Upper lobe of right lung (tissue), 1 donor: ENCODE measurements at regions not wholly inside any gene's neighbourhood (a gene's known extent, or its start where the extent isn't known, plus 50 kb on each side); places are given as distances from the start of the nearest gene placed in this dataset.

Experiments used
- ATAC-seq: fragments of 200-7000 bp; cut with Tn5 transposase; one replicate; pipeline ENCODE4 v1.9.1; 2020; ENCODE audit warnings: mild to moderate bottlenecking, moderate library complexity
- DNase-seq: peaks from one replicate; pipeline ENCODE4 v3.0.0-alpha.2; 2020
- H3K27ac ChIP-seq: fragments of 200-600 bp; one replicate; pipeline ENCODE4 v1.8.0; 2022
- H3K27me3 ChIP-seq: fragments of 200-600 bp; one replicate; pipeline ENCODE4 v1.8.0; 2022; ENCODE audit warnings: mild to moderate bottlenecking
- H3K36me3 ChIP-seq: fragments of 200-600 bp; one replicate; pipeline ENCODE4 v1.8.0; 2022
- H3K4me1 ChIP-seq: fragments of 200-600 bp; one replicate; pipeline ENCODE4 v1.8.0; 2022
- H3K4me3 ChIP-seq: fragments of 200-600 bp; one replicate; pipeline ENCODE4 v1.8.0; 2022; ENCODE audit warnings: mild to moderate bottlenecking
- H3K9me3 ChIP-seq: fragments of 200-600 bp; one replicate; pipeline ENCODE4 v1.8.0; 2022
- intact Hi-C: fragments of 100-400 bp; cut with DNase I; formaldehyde crosslinking; loops from one replicate; pipeline ENCODE4 v1.11.0; 2022
- TF ChIP-seq, protein P1 (sequence below): fragments of 200-600 bp; IDR thresholded peaks from one replicate; pipeline ENCODE4 v1.8.0; 2022; ENCODE audit warnings: antibody characterized with exemption
- donor health status: DM: no; HTN: yes; CAD: no; lungs with severe emphysema.

- ATAC-seq (no peak), DNase-seq (no peak)
- Histone ChIP-seq H3K27ac (no peak overlapping the region), H3K4me1 (no peaks in the 10 kb centered on the region), H3K36me3 (no peaks in the 10 kb centered on the region), H3K9me3 (peaks cover 10% of the 10 kb centered on the region), H3K4me3 (no peak overlapping the region), H3K27me3 (no peaks in the 10 kb centered on the region)
- TF ChIP-seq, protein P1, sequence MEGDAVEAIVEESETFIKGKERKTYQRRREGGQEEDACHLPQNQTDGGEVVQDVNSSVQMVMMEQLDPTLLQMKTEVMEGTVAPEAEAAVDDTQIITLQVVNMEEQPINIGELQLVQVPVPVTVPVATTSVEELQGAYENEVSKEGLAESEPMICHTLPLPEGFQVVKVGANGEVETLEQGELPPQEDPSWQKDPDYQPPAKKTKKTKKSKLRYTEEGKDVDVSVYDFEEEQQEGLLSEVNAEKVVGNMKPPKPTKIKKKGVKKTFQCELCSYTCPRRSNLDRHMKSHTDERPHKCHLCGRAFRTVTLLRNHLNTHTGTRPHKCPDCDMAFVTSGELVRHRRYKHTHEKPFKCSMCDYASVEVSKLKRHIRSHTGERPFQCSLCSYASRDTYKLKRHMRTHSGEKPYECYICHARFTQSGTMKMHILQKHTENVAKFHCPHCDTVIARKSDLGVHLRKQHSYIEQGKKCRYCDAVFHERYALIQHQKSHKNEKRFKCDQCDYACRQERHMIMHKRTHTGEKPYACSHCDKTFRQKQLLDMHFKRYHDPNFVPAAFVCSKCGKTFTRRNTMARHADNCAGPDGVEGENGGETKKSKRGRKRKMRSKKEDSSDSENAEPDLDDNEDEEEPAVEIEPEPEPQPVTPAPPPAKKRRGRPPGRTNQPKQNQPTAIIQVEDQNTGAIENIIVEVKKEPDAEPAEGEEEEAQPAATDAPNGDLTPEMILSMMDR, result no peak
- intact Hi-C loops, result no loop called here
Measured at GRCh38 chr20:52015155-52015554, 176.4 kb downstream of the ZFP64 start.

DNA sequence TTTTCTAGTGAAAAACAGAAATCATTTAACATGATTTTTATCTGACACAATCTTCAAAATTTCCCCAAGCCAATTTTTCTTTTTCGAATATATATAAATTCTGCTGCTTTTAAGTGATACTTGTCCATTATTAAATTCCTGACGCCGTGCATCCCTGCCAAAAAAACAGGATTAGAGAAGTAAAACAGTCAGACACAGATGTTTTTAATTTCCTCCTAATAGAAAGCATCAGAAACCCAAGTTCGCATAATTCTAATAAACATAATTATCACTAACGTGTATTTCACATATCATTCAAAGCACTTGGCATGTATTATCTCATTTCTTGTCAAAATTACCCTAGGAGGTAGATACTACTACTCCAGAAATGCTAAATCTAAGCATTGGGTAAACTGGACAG lies 179.5 kb downstream of the ZFP64 start:
- no peak for ATAC-seq
- Histone ChIP-seq H3K9me3 (peaks cover 10% of the 10 kb centered on the region), H3K27ac (no peak overlapping the region), H3K27me3 (no peaks in the 10 kb centered on the region), H3K4me1 (no peaks in the 10 kb centered on the region), H3K36me3 (no peaks in the 10 kb centered on the region), H3K4me3 (no peak overlapping the region)
- DNase-seq, result no peak
- TF ChIP-seq, protein P1, result no peak
- intact Hi-C loops, result no loop called here

GRCh38 chr20:52011093-52011492 lies 180.5 kb downstream of the ZFP64 start:
- intact Hi-C loops, result no loop called here
- H3K27me3 ChIP-seq, result no peaks in the 10 kb centered on the region
- no peaks in the 10 kb centered on the region for H3K36me3 ChIP-seq
- peaks cover 10% of the 10 kb centered on the region for H3K9me3 ChIP-seq
- no peak for DNase-seq
- H3K4me1 ChIP-seq, result no peaks in the 10 kb centered on the region
- TF ChIP-seq, protein P1, result no peak
- H3K27ac ChIP-seq, result no peak overlapping the region
- no peak for ATAC-seq
- no peak overlapping the region for H3K4me3 ChIP-seq

DNA sequence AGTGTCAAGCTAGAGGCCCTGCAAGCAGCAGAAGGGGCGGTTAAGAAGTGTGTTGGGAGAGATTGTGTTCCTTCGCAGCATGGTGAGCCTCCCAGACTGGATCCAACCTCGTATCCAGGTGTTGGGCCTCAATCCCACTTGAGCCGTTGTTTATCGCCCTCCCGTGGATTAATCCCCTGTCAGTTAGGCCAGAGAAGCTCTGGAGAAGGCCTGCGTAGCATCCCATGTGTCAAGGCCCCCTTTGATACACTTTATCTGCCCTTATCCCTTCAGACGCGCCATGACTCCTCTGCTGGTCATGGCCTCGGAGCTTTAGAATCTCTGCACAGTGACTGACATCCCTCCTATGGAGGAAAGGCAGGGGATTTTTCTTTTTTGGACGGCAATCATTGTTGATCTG lies 181.0 kb downstream of the ZFP64 start:
- no peaks in the 10 kb centered on the region for H3K27me3 ChIP-seq
- TF ChIP-seq, protein P1, result no peak
- H3K4me3 ChIP-seq, result no peak overlapping the region
- ATAC-seq (no peak), DNase-seq (no peak)
- H3K4me1 ChIP-seq, result no peaks in the 10 kb centered on the region
- intact Hi-C loops, result no loop called here
- H3K9me3 ChIP-seq, result peaks cover 10% of the 10 kb centered on the region
- no peaks in the 10 kb centered on the region for H3K36me3 ChIP-seq
- H3K27ac ChIP-seq, result no peak overlapping the region

GRCh38 chr20:52008874-52009273 lies 182.7 kb downstream of the ZFP64 start:
- ATAC-seq (no peak), DNase-seq (no peak)
- no peaks in the 10 kb centered on the region for H3K36me3 ChIP-seq
- H3K4me1 ChIP-seq, result no peaks in the 10 kb centered on the region
- no peak overlapping the region for H3K4me3 ChIP-seq
- intact Hi-C loops, result no loop called here
- no peaks in the 10 kb centered on the region for H3K27me3 ChIP-seq
- TF ChIP-seq, protein P1, result no peak
- no peak overlapping the region for H3K27ac ChIP-seq
- H3K9me3 ChIP-seq, result peaks cover 10% of the 10 kb centered on the region

GRCh38 chr20:52004715-52005114 lies 186.9 kb downstream of the ZFP64 start:
- no peaks in the 10 kb centered on the region for H3K9me3 ChIP-seq

More at GRCh38 chr20:52004715-52005114, 186.9 kb downstream of the ZFP64 start:
- intact Hi-C loops, result no loop called here
- Histone ChIP-seq H3K4me3 (no peak overlapping the region), H3K4me1 (no peaks in the 10 kb centered on the region), H3K27ac (no peak overlapping the region), H3K27me3 (no peaks in the 10 kb centered on the region), H3K36me3 (no peaks in the 10 kb centered on the region)
- TF ChIP-seq, protein P1, result no peak
- no peak for ATAC-seq
- no peak for DNase-seq
